ENCODE measurements at regions not wholly inside any gene's neighbourhood (a gene's known extent, or its start where the extent isn't known, plus 50 kb on each side); places are given as distances from the start of the nearest gene placed in this dataset.

DNA sequence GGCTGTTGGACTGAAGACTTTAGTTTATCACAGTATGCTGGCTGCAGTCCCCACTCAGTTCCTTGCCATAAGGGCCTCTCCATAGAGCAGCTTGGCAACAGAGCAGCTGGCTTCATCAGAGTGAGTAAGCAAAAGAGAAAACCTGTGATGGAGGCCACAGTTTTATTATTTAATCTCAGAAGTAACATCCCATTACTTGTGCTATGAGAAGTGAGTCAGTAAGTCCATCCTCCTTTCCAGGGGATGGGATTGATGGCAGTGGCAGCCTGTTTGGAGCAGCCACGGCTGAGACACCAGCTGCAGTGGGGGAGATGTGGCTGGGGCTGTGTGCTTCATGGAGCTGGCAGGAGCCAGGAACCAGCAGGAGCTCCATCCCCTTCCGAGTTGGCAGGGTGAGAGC lies 138.5 kb upstream of the SRRM4 start:
- no peak for DNase-seq (ENCODE audit: low read depth)

- DNase-seq (ENCODE audit: low read depth) = no peak
Measured at GRCh38 chr12:118846416-118846815, 134.9 kb upstream of the SRRM4 start.

- DNase-seq (ENCODE audit: low read depth) = peak; percentile 54
Measured at GRCh38 chr12:118850244-118850825, 131.0 kb upstream of the SRRM4 start.

GRCh38 chr12:118851891-118852290 lies 129.4 kb upstream of the SRRM4 start:
- no peak for DNase-seq (ENCODE audit: low read depth)

GRCh38 chr12:118853634-118854033 lies 127.7 kb upstream of the SRRM4 start:
- DNase-seq (ENCODE audit: low read depth) = no peak

GRCh38 chr12:118855858-118856257 lies 125.5 kb upstream of the SRRM4 start:
- DNase-seq (ENCODE audit: low read depth) = no peak

DNA sequence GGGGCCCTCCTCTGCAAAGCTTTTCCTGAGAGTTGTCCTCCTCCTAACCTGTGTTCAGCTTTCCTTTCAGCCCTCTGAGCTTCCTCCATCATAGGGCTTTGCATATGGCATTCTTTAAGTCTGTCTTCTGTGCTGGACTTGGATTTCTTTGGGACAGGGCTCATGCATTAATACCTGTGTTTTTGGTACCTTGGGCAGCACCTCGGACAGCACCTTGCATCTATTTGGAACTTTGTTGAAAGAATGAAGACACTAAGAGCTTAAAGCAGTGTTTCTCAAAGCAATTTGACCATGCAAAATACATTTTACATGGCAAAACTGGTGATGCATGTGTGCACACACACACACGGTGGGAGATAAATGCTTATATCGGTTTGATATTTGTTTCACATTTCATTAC lies 115.0 kb upstream of the SRRM4 start:
- DNase-seq (ENCODE audit: low read depth) = no peak

- DNase-seq (ENCODE audit: low read depth) = no peak
Measured at GRCh38 chr12:118870551-118870950, 110.8 kb upstream of the SRRM4 start.

GRCh38 chr12:118874698-118875548 lies 106.4 kb upstream of the SRRM4 start:
- no peak for DNase-seq (ENCODE audit: low read depth)

DNA sequence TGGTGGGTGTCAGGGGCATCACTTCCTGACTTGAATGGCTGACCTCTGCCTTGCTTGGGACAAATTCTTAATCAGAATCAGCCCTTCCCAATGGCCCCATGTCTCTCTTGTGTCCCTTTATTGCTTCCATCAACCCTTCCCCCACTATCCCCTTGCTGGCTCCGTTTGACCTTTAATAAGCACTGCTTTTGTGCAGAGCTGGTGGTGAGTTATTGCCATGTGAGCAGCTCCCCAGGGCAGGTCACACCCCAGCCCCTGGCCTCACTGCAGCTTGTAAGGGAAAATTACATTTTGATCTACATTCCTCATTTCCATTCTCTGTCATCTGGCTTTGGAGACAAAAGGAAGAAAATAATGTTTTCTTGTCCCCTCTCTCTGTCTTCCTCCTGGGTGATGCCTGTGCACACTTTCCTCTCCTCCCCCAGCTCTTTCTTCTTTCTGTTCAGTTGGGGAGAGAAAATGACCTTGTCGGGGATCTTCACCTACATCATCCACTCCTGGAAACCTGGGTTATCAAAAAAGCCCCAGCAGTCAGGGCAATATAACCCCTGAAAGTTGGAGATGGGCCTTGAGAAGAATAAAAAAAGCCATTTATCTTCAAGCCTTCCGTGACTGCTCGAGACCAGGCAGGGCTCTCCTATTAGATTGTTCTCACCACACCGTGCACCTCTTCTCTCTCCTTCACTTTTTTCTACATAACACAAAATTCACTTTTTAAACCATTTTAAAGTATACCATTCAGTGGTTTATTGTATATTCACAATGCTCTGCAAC lies 100.4 kb upstream of the SRRM4 start:
- no peak for DNase-seq (ENCODE audit: low read depth)

- peak; percentile 51 for DNase-seq (ENCODE audit: low read depth)
Measured at GRCh38 chr12:118884226-118884625, 97.1 kb upstream of the SRRM4 start.

- no peak for DNase-seq (ENCODE audit: low read depth)
Measured at GRCh38 chr12:118900993-118901392, 80.3 kb upstream of the SRRM4 start.

DNA sequence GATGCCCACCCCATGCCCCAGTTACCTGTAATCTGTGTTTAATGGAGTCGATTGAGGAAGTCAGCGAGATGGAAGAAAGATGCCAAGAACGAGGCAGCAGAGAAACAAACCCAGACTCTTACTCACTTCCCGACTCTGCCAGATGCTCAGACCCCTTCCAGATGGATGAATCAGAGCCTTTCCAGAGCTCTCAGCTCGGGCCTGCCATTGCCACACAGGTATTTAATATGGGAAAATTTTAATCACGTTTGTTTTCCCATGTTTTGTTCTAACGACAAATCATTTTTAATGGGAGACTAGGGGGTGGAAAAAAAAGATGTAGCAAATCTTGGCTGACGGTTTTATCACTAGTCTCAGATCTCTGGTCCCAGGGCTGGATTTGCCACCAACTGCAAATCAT lies 72.5 kb upstream of the SRRM4 start:
- peak; percentile 6 for DNase-seq (ENCODE audit: low read depth)

GRCh38 chr12:118912697-118913270 lies 68.6 kb upstream of the SRRM4 start:
- no peak for DNase-seq (ENCODE audit: low read depth)

DNA sequence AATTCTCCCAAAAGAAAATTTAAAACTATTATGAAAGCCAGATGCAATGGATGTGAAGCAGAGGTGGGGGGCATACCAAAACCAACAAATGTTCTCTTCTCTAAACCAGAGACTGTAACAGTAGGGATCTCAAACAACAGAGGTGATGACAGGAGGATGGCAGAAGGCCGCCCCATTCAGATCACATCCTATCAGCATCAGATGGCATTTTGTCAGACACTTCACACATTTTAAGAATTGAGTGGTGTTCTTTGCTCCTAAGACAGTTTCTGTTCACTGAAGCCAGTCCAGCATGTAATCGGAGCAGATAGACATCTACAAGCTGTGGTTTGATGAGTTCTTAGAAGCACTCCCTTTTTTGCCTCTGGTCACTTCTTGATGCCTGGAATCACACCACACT lies 59.6 kb upstream of the SRRM4 start:
- DNase-seq (ENCODE audit: low read depth) = no peak

- no peak for DNase-seq (ENCODE audit: low read depth)
Measured at GRCh38 chr12:118922405-118922804, 58.9 kb upstream of the SRRM4 start.

DNA sequence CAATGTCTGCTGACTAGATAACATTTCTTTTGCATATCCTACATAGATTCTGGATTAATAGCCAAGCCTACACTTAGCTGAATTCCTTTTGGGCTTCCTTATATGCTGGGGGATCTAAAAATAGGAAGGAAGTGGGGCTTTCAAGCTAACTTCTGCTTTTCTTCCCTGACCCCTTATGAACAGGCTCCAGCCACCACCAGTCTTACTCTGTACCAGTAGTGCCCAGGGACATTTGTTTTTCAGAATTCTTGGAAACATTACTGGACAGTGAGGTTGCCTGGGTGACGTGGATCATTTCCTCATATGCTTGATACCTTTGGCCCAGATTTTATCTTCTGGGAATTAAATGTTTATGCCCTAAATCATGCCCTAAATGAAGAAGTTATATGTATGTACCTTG lies 55.9 kb upstream of the SRRM4 start:
- DNase-seq (ENCODE audit: low read depth) = no peak

- DNase-seq (ENCODE audit: low read depth) = no peak
Measured at GRCh38 chr12:118925826-118926225, 55.5 kb upstream of the SRRM4 start.

All from HT1080 (cell line).